Lower leg skin (tissue), 4 donors: ENCODE measurements at regions not wholly inside any gene's neighbourhood (a gene's known extent, or its start where the extent isn't known, plus 50 kb on each side); places are given as distances from the start of the nearest gene placed in this dataset.

ENCODE experiments used
- DNase-seq, 2 donors: peaks; one replicate each; pipeline ENCODE4 v3.0.0-alpha.2; 2019; ENCODE audit warnings: low spot score in 2 of 2
- H3K4me3 ChIP-seq: fragments of 200-600 bp; sonication (generic); 2 replicates; pipeline ENCODE4 v1.5.1; 2017; ENCODE audit warnings: mild to moderate bottlenecking, low read depth; ENCODE audit not compliant: poor library complexity, severe bottlenecking
- POLR2A ChIP-seq, 2 donors: fragments of 450-650 bp; IDR thresholded peaks; one replicate each; pipeline ENCODE4 v1.6.1; 2016 to 2017; ENCODE audit warnings: antibody characterized with exemption in 2 of 2, mild to moderate bottlenecking in 1 of 2, moderate library complexity in 1 of 2
- WGBS, 2 donors: methylation state at CpG; one replicate each; pipeline ENCODE4 v1.1.5; 2018; 5-methylcytosine and 5-hydroxymethylcytosine counted together
- intact Hi-C: fragments of 100-400 bp; cut with DNase I; formaldehyde crosslinking; loops from one replicate; pipeline ENCODE4 v1.15.0; 2023; ENCODE audit warnings: low total_unique reads
- TF ChIP-seq, protein P1 (sequence below), 3 donors: fragments of 450-650 bp; IDR thresholded peaks; one replicate each; pipeline ENCODE4 v1.5.1; 2016; ENCODE audit warnings: antibody characterized with exemption in 3 of 3, mild to moderate bottlenecking in 3 of 3, moderate library complexity in 2 of 3

DNA sequence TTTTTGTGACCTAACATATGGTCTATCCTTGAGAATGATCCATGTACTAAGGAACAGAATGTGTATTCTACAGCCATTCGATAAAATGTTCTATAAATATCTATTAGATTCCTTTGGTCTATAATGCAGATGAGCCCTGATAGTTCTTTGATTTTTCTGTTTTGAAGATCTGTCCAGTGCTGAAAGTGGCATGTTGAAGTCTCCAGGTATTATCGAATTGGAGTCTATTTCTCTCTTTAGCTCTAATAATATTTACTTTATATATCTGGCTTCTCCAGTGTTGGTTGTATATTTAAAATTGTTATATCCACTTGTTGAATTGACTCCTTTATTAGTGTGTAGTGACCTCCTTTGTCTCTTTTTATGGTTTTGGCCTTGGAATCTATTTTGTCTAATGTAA, 377.9 kb downstream of the ARL6IP6 start:
- intact Hi-C loops, result no loop called here
- no peak for DNase-seq
- TF ChIP-seq, protein P1, sequence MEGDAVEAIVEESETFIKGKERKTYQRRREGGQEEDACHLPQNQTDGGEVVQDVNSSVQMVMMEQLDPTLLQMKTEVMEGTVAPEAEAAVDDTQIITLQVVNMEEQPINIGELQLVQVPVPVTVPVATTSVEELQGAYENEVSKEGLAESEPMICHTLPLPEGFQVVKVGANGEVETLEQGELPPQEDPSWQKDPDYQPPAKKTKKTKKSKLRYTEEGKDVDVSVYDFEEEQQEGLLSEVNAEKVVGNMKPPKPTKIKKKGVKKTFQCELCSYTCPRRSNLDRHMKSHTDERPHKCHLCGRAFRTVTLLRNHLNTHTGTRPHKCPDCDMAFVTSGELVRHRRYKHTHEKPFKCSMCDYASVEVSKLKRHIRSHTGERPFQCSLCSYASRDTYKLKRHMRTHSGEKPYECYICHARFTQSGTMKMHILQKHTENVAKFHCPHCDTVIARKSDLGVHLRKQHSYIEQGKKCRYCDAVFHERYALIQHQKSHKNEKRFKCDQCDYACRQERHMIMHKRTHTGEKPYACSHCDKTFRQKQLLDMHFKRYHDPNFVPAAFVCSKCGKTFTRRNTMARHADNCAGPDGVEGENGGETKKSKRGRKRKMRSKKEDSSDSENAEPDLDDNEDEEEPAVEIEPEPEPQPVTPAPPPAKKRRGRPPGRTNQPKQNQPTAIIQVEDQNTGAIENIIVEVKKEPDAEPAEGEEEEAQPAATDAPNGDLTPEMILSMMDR (IDR thresholded peaks at IDR 0.05), result no peak
- no peak for TF ChIP-seq POLR2A (IDR thresholded peaks at IDR 0.05)
- 89 to 90% methylated on average over 2 of the region's 2 CpGs for WGBS, 2 donors
- H3K4me3 ChIP-seq, result no peak overlapping the region

DNA sequence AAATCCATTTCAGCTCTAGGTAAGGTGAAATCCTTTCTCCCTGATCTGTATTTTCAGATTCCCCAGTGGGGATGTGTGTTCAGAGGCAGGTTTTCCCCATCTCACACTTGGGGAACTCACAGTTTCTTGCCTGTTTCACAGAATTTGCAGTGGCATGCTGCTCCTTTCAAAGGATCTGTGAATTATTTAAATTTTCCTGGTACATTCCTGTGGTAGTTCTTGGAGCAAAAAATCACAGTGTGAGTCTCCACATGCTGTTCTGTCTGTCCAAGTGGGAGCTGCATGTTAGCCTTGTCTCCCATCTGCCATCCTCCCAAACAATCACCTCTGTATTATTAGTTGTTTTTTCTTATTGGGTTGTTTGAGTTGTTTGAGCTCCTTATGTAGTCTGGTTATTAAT, 372.9 kb downstream of the ARL6IP6 start:
- no peak for DNase-seq
- intact Hi-C loops, result no loop called here
- H3K4me3 ChIP-seq, result no peak overlapping the region
- TF ChIP-seq, protein P1 (IDR thresholded peaks at IDR 0.05), result no peak
- no peak for TF ChIP-seq POLR2A (IDR thresholded peaks at IDR 0.05)

DNA sequence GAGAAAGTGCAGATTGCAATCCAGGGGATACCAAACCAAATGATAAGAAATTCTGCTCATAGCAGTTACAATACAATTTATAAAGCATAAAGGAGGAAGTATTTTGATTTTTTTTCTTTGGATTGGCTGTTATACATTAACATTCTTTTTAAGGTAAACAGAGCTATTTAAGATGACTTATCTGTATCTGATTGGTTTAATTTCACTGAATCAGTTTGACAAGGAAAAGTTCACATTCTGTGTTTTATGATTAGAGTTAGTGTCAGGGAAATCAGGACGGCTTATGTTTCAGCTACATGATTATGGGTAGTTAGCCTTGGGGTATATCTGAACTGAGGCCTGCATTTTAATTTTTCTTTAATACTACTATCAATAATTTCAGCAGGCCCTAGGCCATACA, 360.9 kb downstream of the ARL6IP6 start:
- TF ChIP-seq POLR2A (IDR thresholded peaks at IDR 0.05), result no peak
- TF ChIP-seq, protein P1 (IDR thresholded peaks at IDR 0.05), result no peak
- WGBS, 2 donors, result 34 to 83% methylated on average over 1 of the region's 1 CpG
- H3K4me3 ChIP-seq, result no peak overlapping the region
- intact Hi-C loops, result no loop called here
- no peak for DNase-seq

DNA sequence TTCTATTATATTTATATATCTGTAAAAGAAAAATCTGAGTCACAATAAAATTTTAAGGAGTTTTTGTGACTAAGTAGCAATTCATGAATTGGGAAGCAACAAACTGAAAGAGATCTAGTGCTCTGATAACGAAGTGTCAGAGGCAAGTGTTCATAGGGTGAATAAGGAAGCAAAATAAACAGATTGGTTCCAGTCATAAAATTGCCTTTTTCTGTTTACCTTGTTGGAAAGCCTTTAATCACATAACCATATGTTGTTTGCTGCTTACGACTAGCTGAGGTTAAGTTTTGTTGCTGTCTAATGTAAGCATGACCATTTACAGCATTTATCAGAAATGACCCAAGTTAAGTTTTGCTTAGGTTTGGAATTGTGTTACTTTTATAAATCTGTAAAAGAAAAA, 358.9 kb downstream of the ARL6IP6 start:
- no peak for DNase-seq
- intact Hi-C loops, result no loop called here
- H3K4me3 ChIP-seq, result no peak overlapping the region
- TF ChIP-seq POLR2A (IDR thresholded peaks at IDR 0.05), result no peak
- TF ChIP-seq, protein P1 (IDR thresholded peaks at IDR 0.05), result no peak
- 67 to 70% methylated on average over 2 of the region's 2 CpGs for WGBS, 2 donors

DNA sequence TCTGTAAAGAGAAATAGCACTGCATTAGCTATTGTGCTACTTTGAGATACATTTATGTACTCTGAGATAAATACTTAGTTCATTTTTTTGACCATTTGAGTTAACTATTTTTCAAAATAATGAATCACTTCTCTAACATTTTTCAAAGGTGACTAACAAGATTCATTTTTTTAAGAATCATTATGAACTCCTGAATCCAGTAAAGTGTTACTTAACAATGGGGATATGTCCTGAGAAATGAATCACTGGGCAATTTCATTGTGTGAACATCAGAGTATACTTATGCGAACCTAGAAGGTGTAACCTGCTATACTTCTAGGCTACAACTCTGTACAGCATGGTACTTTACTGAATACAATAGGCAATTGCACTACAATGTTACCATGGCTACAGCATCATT, 355.8 kb downstream of the ARL6IP6 start:
- 84 to 96% methylated on average over 1 of the region's 1 CpG for WGBS, 2 donors
- intact Hi-C loops, result no loop called here
- H3K4me3 ChIP-seq, result no peak overlapping the region

DNA sequence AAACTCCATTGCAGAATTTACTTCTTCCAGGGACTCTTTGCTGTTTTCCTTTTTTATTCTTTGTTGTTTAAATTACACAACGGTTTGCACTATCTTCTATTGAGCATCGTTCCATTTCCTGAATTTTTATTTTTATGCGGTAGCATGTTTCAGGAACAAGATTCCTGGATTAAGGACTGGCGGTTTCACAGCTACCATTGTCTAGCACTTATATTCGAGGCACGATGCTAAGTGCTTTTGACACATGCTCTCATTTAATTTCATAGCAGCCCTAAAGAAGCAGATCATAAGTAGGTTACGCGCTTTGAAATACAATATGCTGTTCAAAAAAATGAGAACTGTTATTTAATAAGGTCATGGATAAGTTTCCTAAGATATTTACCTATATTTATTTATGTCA, 354.4 kb downstream of the ARL6IP6 start:
- intact Hi-C loops, result no loop called here
- no peak for DNase-seq
- no peak for TF ChIP-seq POLR2A (IDR thresholded peaks at IDR 0.05)
- TF ChIP-seq, protein P1 (IDR thresholded peaks at IDR 0.05), result no peak
- no peak overlapping the region for H3K4me3 ChIP-seq
- WGBS, 2 donors, result 91 to 92% methylated on average over 8 of the region's 8 CpGs

More for the DNA sequence above, 355.8 kb downstream of the ARL6IP6 start:
- DNase-seq, result no peak
- no peak for TF ChIP-seq POLR2A (IDR thresholded peaks at IDR 0.05)
- TF ChIP-seq, protein P1 (IDR thresholded peaks at IDR 0.05), result no peak
